AG10803 (cell line): ENCODE measurements at regions not wholly inside any gene's neighbourhood (a gene's known extent, or its start where the extent isn't known, plus 50 kb on each side); places are given as distances from the start of the nearest gene placed in this dataset.

Source experiments
- DNase-seq: peaks from one replicate; pipeline ENCODE4 v3.0.0; 2010; ENCODE audit warnings: low read depth
- H3K4me3 ChIP-seq: 2 replicates; pipeline ENCODE4 v1.5.1; 2011; ENCODE audit warnings: mild to moderate bottlenecking, low read length, control low read depth
- CTCF ChIP-seq: conservative IDR thresholded peaks from 2 replicates; pipeline ENCODE4 v1.5.1; 2011; ENCODE audit warnings: mild to moderate bottlenecking, low read length, control low read depth, inconsistent platforms

GRCh38 chr11:23542189-23542588 is 681.9 kb upstream of the CCDC179 start:
- no peak overlapping the region for H3K4me3 ChIP-seq
- DNase-seq, result no peak
- TF ChIP-seq CTCF, result no peak

- no peak for DNase-seq
- no peak for TF ChIP-seq CTCF
- no peak overlapping the region for H3K4me3 ChIP-seq
These were observed 682.5 kb upstream of the CCDC179 start for GRCh38 chr11:23542816-23543215.

- no peak for DNase-seq
- no peak for TF ChIP-seq CTCF
- no peak overlapping the region for H3K4me3 ChIP-seq
These were observed 683.5 kb upstream of the CCDC179 start for GRCh38 chr11:23543651-23544222.

- no peak for DNase-seq
- no peak for TF ChIP-seq CTCF
- H3K4me3 ChIP-seq, result no peak overlapping the region
These were observed 691.4 kb upstream of the CCDC179 start for GRCh38 chr11:23551706-23552105.

GRCh38 chr11:23554002-23554401 is 693.7 kb upstream of the CCDC179 start:
- DNase-seq, result no peak
- no peak overlapping the region for H3K4me3 ChIP-seq
- 0 out of 2 replicates have a peak, but pooled peaks have one; percentile 5 for TF ChIP-seq CTCF

GRCh38 chr11:23555085-23555484 is 694.8 kb upstream of the CCDC179 start:
- no peak for TF ChIP-seq CTCF
- DNase-seq, result peak; percentile 11
- no peak overlapping the region for H3K4me3 ChIP-seq

- TF ChIP-seq CTCF, result no peak
- DNase-seq, result no peak
- H3K4me3 ChIP-seq, result no peak overlapping the region
These were observed 696.0 kb upstream of the CCDC179 start for GRCh38 chr11:23556163-23556750.
